Caco-2 (cell line): ENCODE measurements at regions not wholly inside any gene's neighbourhood (a gene's known extent, or its start where the extent isn't known, plus 50 kb on each side); places are given as distances from the start of the nearest gene placed in this dataset.

ENCODE experiments used
- BruUV-seq: library from RNA; stranded (reverse); fragments of 400-500 nt; replicated peaks from 2 replicates; lab custom pipeline; 2021; lab: Mats Ljungman, UMichigan
- CTCF ChIA-PET: fragments of 300-600 bp; sonication (Branson Sonifier 250); formaldehyde crosslinking; loops from one replicate; lab custom pipeline; 2022; ENCODE audit warnings: antibody characterized with exemption; lab: Charles Lee
- POLR2A ChIA-PET: fragments of 300-600 bp; sonication (Branson Sonifier 250); formaldehyde crosslinking; loops from one replicate; lab custom pipeline; 2022; ENCODE audit warnings: antibody characterized with exemption; lab: Charles Lee
- DNase-seq, 2 experiments: peaks; one replicate each; pipeline versions ENCODE4 v3.0.0 to v3.0.0-alpha.2; 2020 to 2022
- H3K27me3 ChIP-seq: replicated peaks from 2 replicates; pipeline ENCODE4 v1.6.0; 2011; ENCODE audit warnings: low read length; ENCODE audit not compliant: control insufficient read depth, insufficient read depth
- H3K36me3 ChIP-seq: 2 replicates; pipeline ENCODE4 v1.5.1; 2011; ENCODE audit warnings: low read length; ENCODE audit not compliant: control insufficient read depth, insufficient read depth
- H3K4me1 ChIP-seq: fragments of 250-450 bp; sonication (Bioruptor Pico); 2 replicates; pipeline ENCODE4 v1.5.1; 2020; ENCODE audit warnings: mild to moderate bottlenecking
- H3K4me3 ChIP-seq: 2 replicates; pipeline ENCODE4 v1.5.1; 2011; ENCODE audit warnings: low read depth, mild to moderate bottlenecking, control low read depth, low read length
- H3K9me3 ChIP-seq: fragments of 250-450 bp; sonication (Bioruptor Pico); 2 replicates; pipeline ENCODE4 v1.5.1; 2020; ENCODE audit warnings: mild to moderate bottlenecking, moderate library complexity
- H3K27ac Mint-ChIP-seq: one replicate; pipeline ENCODE4 v1.8.0; 2022; ENCODE audit warnings: mixed read lengths; ENCODE audit not compliant: unreplicated experiment
- H3K27me3 Mint-ChIP-seq: one replicate; pipeline ENCODE4 v1.8.0; 2022; ENCODE audit warnings: mixed read lengths; ENCODE audit not compliant: insufficient read depth, unreplicated experiment
- H3K36me3 Mint-ChIP-seq: one replicate; pipeline ENCODE4 v1.8.0; 2022; ENCODE audit warnings: mild to moderate bottlenecking, mixed read lengths; ENCODE audit not compliant: insufficient read depth, unreplicated experiment
- H3K4me1 Mint-ChIP-seq: one replicate; pipeline ENCODE4 v1.8.0; 2022; ENCODE audit warnings: low read depth, mixed read lengths; ENCODE audit not compliant: unreplicated experiment
- H3K4me3 Mint-ChIP-seq: one replicate; pipeline ENCODE4 v1.8.0; 2022; ENCODE audit warnings: mild to moderate bottlenecking, moderate library complexity, mixed read lengths; ENCODE audit not compliant: unreplicated experiment
- H3K9me3 Mint-ChIP-seq: one replicate; pipeline ENCODE4 v1.8.0; 2022; ENCODE audit warnings: mixed read lengths; ENCODE audit not compliant: unreplicated experiment
- CTCF ChIP-seq, 2 experiments: fragments of 200-600 bp in 1 of 2; IDR thresholded peaks; 1 replicate in 1 of 2; 2 replicates in 1 of 2; pipeline versions ENCODE4 v1.5.1 to v1.8.0; 2011 to 2022; ENCODE audit warnings: antibody characterized with exemption in 1 of 2, control low read depth in 1 of 2, inconsistent platforms in 1 of 2, low read depth in 1 of 2, low read length in 1 of 2, mild to moderate bottlenecking in 1 of 2, moderate library complexity in 1 of 2; ENCODE audit not compliant: insufficient read depth in 1 of 2, severe bottlenecking in 1 of 2, unreplicated experiment in 1 of 2
- intact Hi-C: fragments of 100-400 bp; cut with micrococcal nuclease; formaldehyde crosslinking; loops from one replicate; pipeline ENCODE4 v1.10.0; 2022; ENCODE audit not compliant: unreplicated experiment

- no peak for TF ChIP-seq CTCF (IDR thresholded peaks at IDR 0.05; ENCODE audit: insufficient read depth in 1 of 2, low read depth in 1 of 2, low read length in 1 of 2, severe bottlenecking in 1 of 2, unreplicated experiment in 1 of 2)
- Mint-ChIP-seq H3K27me3 (peaks cover 3% of the 10 kb centered on the region), H3K36me3 (no peaks in the 10 kb centered on the region), H3K9me3 (no peaks in the 10 kb centered on the region), H3K4me3 (no peak overlapping the region), H3K27ac (no peak overlapping the region), H3K4me1 (no peaks in the 10 kb centered on the region)
- intact Hi-C loops = no loop called here
- Histone ChIP-seq H3K4me3 (no peak overlapping the region), H3K27me3 (no peaks in the 10 kb centered on the region), H3K36me3 (no peaks in the 10 kb centered on the region), H3K9me3 (no peaks in the 10 kb centered on the region), H3K4me1 (no peaks in the 10 kb centered on the region)
- POLR2A ChIA-PET = no interaction called here
- CTCF ChIA-PET = no interaction called here
- DNase-seq = no peak
- BruUV-seq = no TSS peak
These were observed 63.7 kb upstream of the RTL1 start for GRCh38 chr14:100967178-100967577.

- H3K36me3 ChIP-seq = no peaks in the 10 kb centered on the region
- no TSS peak for BruUV-seq
- Mint-ChIP-seq H3K27me3 (peaks cover 3% of the 10 kb centered on the region), H3K27ac (no peak overlapping the region), H3K4me3 (no peak overlapping the region), H3K9me3 (no peaks in the 10 kb centered on the region), H3K4me1 (no peaks in the 10 kb centered on the region), H3K36me3 (no peaks in the 10 kb centered on the region)
- no peaks in the 10 kb centered on the region for H3K4me1 ChIP-seq
- H3K4me3 ChIP-seq = no peak overlapping the region
- no peaks in the 10 kb centered on the region for H3K9me3 ChIP-seq
- ChIA-PET POLR2A (no interaction called here), CTCF (no interaction called here)
- no peak for DNase-seq
- intact Hi-C loops = no loop called here
- no peak for TF ChIP-seq CTCF (IDR thresholded peaks at IDR 0.05; ENCODE audit: insufficient read depth in 1 of 2, low read depth in 1 of 2, low read length in 1 of 2, severe bottlenecking in 1 of 2, unreplicated experiment in 1 of 2)
- no peaks in the 10 kb centered on the region for H3K27me3 ChIP-seq
These were observed 64.4 kb upstream of the RTL1 start for GRCh38 chr14:100967930-100968329.

GRCh38 chr14:100972118-100972897, 68.8 kb upstream of the RTL1 start:
- intact Hi-C loops = no loop called here
- BruUV-seq = no TSS peak
- Histone ChIP-seq H3K27me3 (no peaks in the 10 kb centered on the region), H3K4me1 (no peaks in the 10 kb centered on the region), H3K9me3 (no peaks in the 10 kb centered on the region), H3K4me3 (no peak overlapping the region), H3K36me3 (no peaks in the 10 kb centered on the region)
- no peak overlapping the region for H3K27ac Mint-ChIP-seq
- H3K4me1 Mint-ChIP-seq = no peaks in the 10 kb centered on the region
- ChIA-PET CTCF (no interaction called here), POLR2A (no interaction called here)
- no peak overlapping the region for H3K4me3 Mint-ChIP-seq
- no peak for DNase-seq
- H3K9me3 Mint-ChIP-seq = no peaks in the 10 kb centered on the region
- TF ChIP-seq CTCF (IDR thresholded peaks at IDR 0.05; ENCODE audit: insufficient read depth in 1 of 2, low read depth in 1 of 2, low read length in 1 of 2, severe bottlenecking in 1 of 2, unreplicated experiment in 1 of 2) = no peak
- no peaks in the 10 kb centered on the region for H3K36me3 Mint-ChIP-seq
- no peaks in the 10 kb centered on the region for H3K27me3 Mint-ChIP-seq
